Vagina (tissue), 2 donors: ENCODE measurements at regions not wholly inside any gene's neighbourhood (a gene's known extent, or its start where the extent isn't known, plus 50 kb on each side); places are given as distances from the start of the nearest gene placed in this dataset.

ENCODE experiments used
- DNase-seq, 2 donors: peaks; one replicate each; pipeline ENCODE4 v3.0.0-alpha.2; 2017; ENCODE audit errors: extremely low spot score in 2 of 2
- H3K27ac ChIP-seq: fragments of 200-600 bp; sonication (generic); one replicate; pipeline ENCODE4 v1.5.1; 2019
- H3K27me3 ChIP-seq: fragments of 200-600 bp; sonication (generic); one replicate; pipeline ENCODE4 v1.5.1; 2019
- H3K36me3 ChIP-seq, 2 donors: fragments of 200-600 bp; sonication (generic); one replicate each; pipeline ENCODE4 v1.5.1; 2017 to 2019
- H3K4me1 ChIP-seq: fragments of 200-600 bp; sonication (generic); one replicate; pipeline ENCODE4 v1.5.1; 2019
- H3K4me3 ChIP-seq, 2 donors: fragments of 200-600 bp; sonication (generic); 1 replicate in 1 of 2; 2 replicates in 1 of 2; pipeline ENCODE4 v1.5.1; 2016 to 2019
- H3K9me3 ChIP-seq: fragments of 200-600 bp; sonication (generic); one replicate; pipeline ENCODE4 v1.5.1; 2019
- CTCF ChIP-seq, 3 experiments: fragments of 450-650 bp in 2 of 3; fragments of 200-600 bp in 1 of 3; sonication (generic) in 1 of 3; IDR thresholded peaks; one replicate each; pipeline ENCODE4 v1.5.1; 2017 to 2019; ENCODE audit warnings: antibody characterized with exemption in 3 of 3, mild to moderate bottlenecking in 2 of 3, moderate library complexity in 2 of 3
- POLR2A ChIP-seq, 2 donors: fragments of 450-650 bp; IDR thresholded peaks; one replicate each; pipeline ENCODE4 v1.6.1; 2017; ENCODE audit warnings: antibody characterized with exemption in 2 of 2, mild to moderate bottlenecking in 2 of 2, moderate library complexity in 2 of 2
- POLR2AphosphoS5 ChIP-seq, 2 donors: sonication (generic); formaldehyde crosslinking; IDR thresholded peaks; one replicate each; pipeline ENCODE4 v1.9.0; 2017; ENCODE audit warnings: antibody characterized with exemption in 2 of 2, mild to moderate bottlenecking in 2 of 2, low read depth in 1 of 2; ENCODE audit not compliant: insufficient read depth in 1 of 2
- intact Hi-C: fragments of 100-400 bp; cut with DNase I; formaldehyde crosslinking; loops from one replicate; pipeline ENCODE4 v1.15.1; 2023

GRCh38 chr3:94195381-94195780 lies 132.5 kb downstream of the NSUN3 start:
- no peak overlapping the region for H3K27ac ChIP-seq
- DNase-seq: no peak
- H3K27me3 ChIP-seq: no peaks in the 10 kb centered on the region
- H3K4me3 ChIP-seq: no peak overlapping the region
- TF ChIP-seq POLR2AphosphoS5 (IDR thresholded peaks at IDR 0.05; ENCODE audit: insufficient read depth in 1 of 2, low read depth in 1 of 2): no peak
- no peak for TF ChIP-seq CTCF (IDR thresholded peaks at IDR 0.05)
- no peak for TF ChIP-seq POLR2A (IDR thresholded peaks at IDR 0.05)
- no peaks in the 10 kb centered on the region for H3K9me3 ChIP-seq
- intact Hi-C loops: no loop called here
- H3K36me3 ChIP-seq: no peaks in the 10 kb centered on the region
- no peaks in the 10 kb centered on the region for H3K4me1 ChIP-seq

GRCh38 chr3:94206291-94206690 lies 143.4 kb downstream of the NSUN3 start:
- intact Hi-C loops: no loop called here
- Histone ChIP-seq H3K27me3 (no peaks in the 10 kb centered on the region), H3K4me1 (no peaks in the 10 kb centered on the region), H3K36me3 (no peaks in the 10 kb centered on the region), H3K9me3 (no peaks in the 10 kb centered on the region), H3K4me3 (no peak overlapping the region), H3K27ac (no peak overlapping the region)
- no peak for DNase-seq
- TF ChIP-seq POLR2A (IDR thresholded peaks at IDR 0.05): no peak
- no peak for TF ChIP-seq CTCF (IDR thresholded peaks at IDR 0.05)
- TF ChIP-seq POLR2AphosphoS5 (IDR thresholded peaks at IDR 0.05; ENCODE audit: insufficient read depth in 1 of 2, low read depth in 1 of 2): no peak

GRCh38 chr3:94210256-94210655 lies 147.4 kb downstream of the NSUN3 start:
- Histone ChIP-seq H3K4me1 (no peaks in the 10 kb centered on the region), H3K36me3 (no peaks in the 10 kb centered on the region), H3K27me3 (no peaks in the 10 kb centered on the region), H3K9me3 (no peaks in the 10 kb centered on the region), H3K4me3 (no peak overlapping the region), H3K27ac (no peak overlapping the region)
- DNase-seq: no peak
- intact Hi-C loops: no loop called here
- TF ChIP-seq POLR2A (IDR thresholded peaks at IDR 0.05): no peak
- no peak for TF ChIP-seq POLR2AphosphoS5 (IDR thresholded peaks at IDR 0.05; ENCODE audit: insufficient read depth in 1 of 2, low read depth in 1 of 2)
- TF ChIP-seq CTCF (IDR thresholded peaks at IDR 0.05): no peak

GRCh38 chr3:94217406-94217805 lies 154.5 kb downstream of the NSUN3 start:
- Histone ChIP-seq H3K27me3 (no peaks in the 10 kb centered on the region), H3K4me3 (no peak overlapping the region), H3K9me3 (no peaks in the 10 kb centered on the region), H3K27ac (no peak overlapping the region), H3K4me1 (no peaks in the 10 kb centered on the region), H3K36me3 (no peaks in the 10 kb centered on the region)
- no peak for DNase-seq
- TF ChIP-seq CTCF (IDR thresholded peaks at IDR 0.05) (no peak), POLR2A (IDR thresholded peaks at IDR 0.05) (no peak), POLR2AphosphoS5 (IDR thresholded peaks at IDR 0.05; ENCODE audit: insufficient read depth in 1 of 2, low read depth in 1 of 2) (no peak)
- intact Hi-C loops: no loop called here

DNA sequence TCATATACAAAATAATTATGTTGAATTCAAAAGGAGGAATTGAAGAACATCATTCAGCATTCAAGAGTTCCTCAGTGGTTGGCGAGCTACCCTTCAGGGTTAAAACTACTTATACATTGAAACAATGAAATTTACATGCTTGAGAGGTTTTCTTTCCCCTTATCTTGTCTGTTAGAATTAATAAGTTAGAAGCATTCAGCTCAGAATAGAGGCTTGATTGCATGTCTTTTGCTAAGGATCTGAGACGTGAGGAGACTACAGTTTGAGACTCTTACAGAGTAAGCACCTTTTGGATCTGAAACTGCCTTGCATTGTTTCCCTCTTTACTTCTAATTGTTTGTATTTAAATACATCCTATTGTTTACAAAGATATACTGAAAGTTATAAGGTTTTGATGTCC lies 157.6 kb downstream of the NSUN3 start:
- H3K4me1 ChIP-seq: peaks cover 5% of the 10 kb centered on the region
- TF ChIP-seq POLR2AphosphoS5 (IDR thresholded peaks at IDR 0.05; ENCODE audit: insufficient read depth in 1 of 2, low read depth in 1 of 2): no peak
- no peak for TF ChIP-seq CTCF (IDR thresholded peaks at IDR 0.05)
- TF ChIP-seq POLR2A (IDR thresholded peaks at IDR 0.05): no peak
- H3K36me3 ChIP-seq: no peaks in the 10 kb centered on the region
- H3K27me3 ChIP-seq: no peaks in the 10 kb centered on the region
- no peaks in the 10 kb centered on the region for H3K9me3 ChIP-seq
- H3K4me3 ChIP-seq: no peak overlapping the region
- H3K27ac ChIP-seq: no peak overlapping the region
- no peak for DNase-seq
- intact Hi-C loops: no loop called here
